ENCODE measurements at regions not wholly inside any gene's neighbourhood (a gene's known extent, or its start where the extent isn't known, plus 50 kb on each side); places are given as distances from the start of the nearest gene placed in this dataset.

GRCh38 chr10:1980459-1980858 lies 243.1 kb upstream of the ADARB2 start:
- TF ChIP-seq CTCF (IDR thresholded peaks at IDR 0.05; ENCODE audit: extremely low read depth, insufficient read depth, missing control alignments) = no peak
- no peak for DNase-seq (ENCODE audit: low spot score)
- in situ Hi-C loops (cut with MboI; ENCODE audit: low pct_unique_long_range_greater_than_20kb, low sequenced_read_pairs, unreplicated experiment) = no loop called here

GRCh38 chr10:1978584-1978983 lies 241.3 kb upstream of the ADARB2 start:
- no peak for DNase-seq (ENCODE audit: low spot score)
- TF ChIP-seq CTCF (IDR thresholded peaks at IDR 0.05; ENCODE audit: extremely low read depth, insufficient read depth, missing control alignments) = no peak
- in situ Hi-C loops (cut with MboI; ENCODE audit: low pct_unique_long_range_greater_than_20kb, low sequenced_read_pairs, unreplicated experiment) = no loop called here

- DNase-seq (ENCODE audit: low spot score) = no peak
- in situ Hi-C loops (cut with MboI; ENCODE audit: low pct_unique_long_range_greater_than_20kb, low sequenced_read_pairs, unreplicated experiment) = no loop called here
- TF ChIP-seq CTCF (IDR thresholded peaks at IDR 0.05; ENCODE audit: extremely low read depth, insufficient read depth, missing control alignments) = no peak
Measured at GRCh38 chr10:1977461-1977860, 240.1 kb upstream of the ADARB2 start.

GRCh38 chr10:1972406-1972805 lies 235.1 kb upstream of the ADARB2 start:
- no peak for TF ChIP-seq CTCF (IDR thresholded peaks at IDR 0.05; ENCODE audit: extremely low read depth, insufficient read depth, missing control alignments)
- in situ Hi-C loops (cut with MboI; ENCODE audit: low pct_unique_long_range_greater_than_20kb, low sequenced_read_pairs, unreplicated experiment) = no loop called here
- DNase-seq (ENCODE audit: low spot score) = no peak

GRCh38 chr10:1968257-1969033 lies 231.1 kb upstream of the ADARB2 start:
- no peak for TF ChIP-seq CTCF (IDR thresholded peaks at IDR 0.05; ENCODE audit: extremely low read depth, insufficient read depth, missing control alignments)
- in situ Hi-C loops (cut with MboI; ENCODE audit: low pct_unique_long_range_greater_than_20kb, low sequenced_read_pairs, unreplicated experiment) = no loop called here
- no peak for DNase-seq (ENCODE audit: low spot score)

GRCh38 chr10:1966712-1967376 lies 229.5 kb upstream of the ADARB2 start:
- in situ Hi-C loops (cut with MboI; ENCODE audit: low pct_unique_long_range_greater_than_20kb, low sequenced_read_pairs, unreplicated experiment) = no loop called here
- DNase-seq (ENCODE audit: low spot score) = no peak
- no peak for TF ChIP-seq CTCF (IDR thresholded peaks at IDR 0.05; ENCODE audit: extremely low read depth, insufficient read depth, missing control alignments)

All from GM13977 (cell line).